ENCODE measurements at regions not wholly inside any gene's neighbourhood (a gene's known extent, or its start where the extent isn't known, plus 50 kb on each side); places are given as distances from the start of the nearest gene placed in this dataset.

- no peak for DNase-seq
- H3K4me1 ChIP-seq: no peaks in the 10 kb centered on the region
- no peak overlapping the region for H3K4me3 ChIP-seq
- intact Hi-C loops (cut with DNase I; ENCODE audit: low total_unique reads) (no loop called here), in situ Hi-C loops (cut with MboI; ENCODE audit: low pct_ligation_motif_present in 1 of 4, low pct_unique_long_range_greater_than_20kb in 1 of 4, low sequenced_read_pairs in 3 of 4) (no loop called here)
- H3K27me3 ChIP-seq: no peaks in the 10 kb centered on the region
- H3K9me3 ChIP-seq: peaks cover 0 to 4% of the 10 kb centered on the region in 2 donors
- H3K36me3 ChIP-seq: no peaks in the 10 kb centered on the region
- TF ChIP-seq CTCF (IDR thresholded peaks at IDR 0.05): no peak
- no peak for TF ChIP-seq EP300 (IDR thresholded peaks at IDR 0.05; ENCODE audit: low read depth)
- no peak for TF ChIP-seq POLR2A (IDR thresholded peaks at IDR 0.05)
- TF ChIP-seq POLR2AphosphoS5 (IDR thresholded peaks at IDR 0.05): no peak
- H3K27ac ChIP-seq: no peak overlapping the region
Measured at GRCh38 chr1:82710091-82710490, 909.4 kb downstream of the ADGRL2 start.

- no peaks in the 10 kb centered on the region for H3K4me1 ChIP-seq
- in situ Hi-C loops (cut with MboI; ENCODE audit: low pct_ligation_motif_present in 1 of 4, low pct_unique_long_range_greater_than_20kb in 1 of 4, low sequenced_read_pairs in 3 of 4) (no loop called here), intact Hi-C loops (cut with DNase I; ENCODE audit: low total_unique reads) (no loop called here)
- H3K27ac ChIP-seq: no peak overlapping the region
- TF ChIP-seq POLR2AphosphoS5 (IDR thresholded peaks at IDR 0.05) (no peak), POLR2A (IDR thresholded peaks at IDR 0.05) (no peak), EP300 (IDR thresholded peaks at IDR 0.05; ENCODE audit: low read depth) (no peak), CTCF (IDR thresholded peaks at IDR 0.05) (no peak)
- WGBS, 2 donors (ENCODE audit: low coverage in 1 of 2): 86 to 90% methylated on average over 1 of the region's 1 CpG
- DNase-seq: no peak
- H3K27me3 ChIP-seq: no peaks in the 10 kb centered on the region
- H3K4me3 ChIP-seq: no peak overlapping the region
- H3K36me3 ChIP-seq: no peaks in the 10 kb centered on the region
- no peaks in the 10 kb centered on the region for H3K9me3 ChIP-seq
Measured at GRCh38 chr1:82707681-82708080, 906.9 kb downstream of the ADGRL2 start.

GRCh38 chr1:82706741-82707140, 906.0 kb downstream of the ADGRL2 start:
- H3K36me3 ChIP-seq: no peaks in the 10 kb centered on the region
- intact Hi-C loops (cut with DNase I; ENCODE audit: low total_unique reads): no loop called here
- no peaks in the 10 kb centered on the region for H3K4me1 ChIP-seq
- H3K27me3 ChIP-seq: no peaks in the 10 kb centered on the region
- no peak overlapping the region for H3K4me3 ChIP-seq
- WGBS, 2 donors (ENCODE audit: low coverage in 1 of 2): 80 to 86% methylated on average over 2 of the region's 2 CpGs
- in situ Hi-C loops (cut with MboI; ENCODE audit: low pct_ligation_motif_present in 1 of 4, low pct_unique_long_range_greater_than_20kb in 1 of 4, low sequenced_read_pairs in 3 of 4): no loop called here
- H3K27ac ChIP-seq: no peak overlapping the region
- TF ChIP-seq CTCF (IDR thresholded peaks at IDR 0.05) (no peak), EP300 (IDR thresholded peaks at IDR 0.05; ENCODE audit: low read depth) (no peak), POLR2A (IDR thresholded peaks at IDR 0.05) (no peak), POLR2AphosphoS5 (IDR thresholded peaks at IDR 0.05) (no peak)
- DNase-seq: no peak
- H3K9me3 ChIP-seq: no peaks in the 10 kb centered on the region

- no peak overlapping the region for H3K27ac ChIP-seq
- H3K27me3 ChIP-seq: no peaks in the 10 kb centered on the region
- no peaks in the 10 kb centered on the region for H3K4me1 ChIP-seq
- no peak for TF ChIP-seq CTCF (IDR thresholded peaks at IDR 0.05)
- TF ChIP-seq POLR2AphosphoS5 (IDR thresholded peaks at IDR 0.05): no peak
- TF ChIP-seq EP300 (IDR thresholded peaks at IDR 0.05; ENCODE audit: low read depth): no peak
- no peak for TF ChIP-seq POLR2A (IDR thresholded peaks at IDR 0.05)
- no peaks in the 10 kb centered on the region for H3K9me3 ChIP-seq
- DNase-seq: no peak
- H3K4me3 ChIP-seq: no peak overlapping the region
- in situ Hi-C loops (cut with MboI; ENCODE audit: low pct_ligation_motif_present in 1 of 4, low pct_unique_long_range_greater_than_20kb in 1 of 4, low sequenced_read_pairs in 3 of 4): no loop called here
- H3K36me3 ChIP-seq: no peaks in the 10 kb centered on the region
- intact Hi-C loops (cut with DNase I; ENCODE audit: low total_unique reads): no loop called here
Measured at GRCh38 chr1:82704966-82705365, 904.2 kb downstream of the ADGRL2 start.
